ENCODE measurements at regions not wholly inside any gene's neighbourhood (a gene's known extent, or its start where the extent isn't known, plus 50 kb on each side); places are given as distances from the start of the nearest gene placed in this dataset.
A peak's percentile ranks its signal among the peaks of the same experiment; 100 is the strongest.

DNA sequence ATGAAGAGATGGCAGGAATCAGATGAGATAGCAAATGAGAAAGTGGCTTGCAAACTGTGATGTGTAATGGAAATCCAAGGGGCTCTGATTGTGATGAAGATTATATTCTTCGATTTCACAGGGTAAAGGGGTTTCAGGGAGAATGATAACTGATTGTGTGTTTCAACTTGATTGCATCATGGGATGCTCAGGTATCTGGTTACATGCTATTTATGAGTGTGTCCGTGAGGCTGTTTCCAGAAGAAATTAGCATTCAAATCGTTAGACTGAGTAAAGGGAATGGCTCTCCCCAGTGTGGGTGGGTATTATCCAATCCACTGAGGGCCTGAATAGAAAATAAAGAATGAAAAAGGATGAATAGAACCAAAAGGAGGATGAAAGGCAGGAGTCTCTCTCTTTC is 278.7 kb upstream of the LARGE1 start:
- H3K9ac ChIP-seq (ENCODE audit: insufficient read depth, low read depth, low read length): no peak overlapping the region
- no peaks in the 10 kb centered on the region for H3K4me1 ChIP-seq (ENCODE audit: insufficient read depth, low read length)
- ChIA-PET POLR2A (no interaction called here), CTCF (ENCODE audit: low intra/inter-chr PET ratio, low total read pairs) (no interaction called here)
- H4K20me1 ChIP-seq (ENCODE audit: insufficient read depth, low read length): no peaks in the 10 kb centered on the region
- H3K27me3 ChIP-seq (ENCODE audit: control insufficient read depth in 1 of 2, insufficient read depth in 2 of 2, low read length in 2 of 2): no peaks in the 10 kb centered on the region
- no peak overlapping the region for H2AFZ ChIP-seq (ENCODE audit: low read length)
- intact Hi-C loops (cut with micrococcal nuclease; ENCODE audit: unreplicated experiment) (no loop called here), in situ Hi-C loops (cut with HindIII; ENCODE audit: extremely low pct_ligation_motif_present, low pct_unique_long_range_greater_than_20kb) (no loop called here)
- H3K27ac ChIP-seq (ENCODE audit: extremely low read length, insufficient read depth, low read length): no peak overlapping the region
- 0% methylated on average over 3 of the region's 3 CpGs for WGBS (ENCODE audit: low lambda C conversion rate)
- FAIRE-seq (no peak), DNase-seq (ENCODE audit: low spot score) (no peak), ATAC-seq (no peak)
- H3K4me3 ChIP-seq (replicated peaks in 1 of 3; ENCODE audit: insufficient read depth in 1 of 3, low read depth in 2 of 3, low read length in 3 of 3): no peak overlapping the region
- BruUV-seq (replicated peaks): no TSS peak
- H3K79me2 ChIP-seq (ENCODE audit: insufficient read depth, low read length): no peaks in the 10 kb centered on the region
- H3K4me2 ChIP-seq (ENCODE audit: low read depth, low read length): no peak overlapping the region
- no peaks in the 10 kb centered on the region for H3K9me3 ChIP-seq (ENCODE audit: low read length)
- no peaks in the 10 kb centered on the region for H3K36me3 ChIP-seq (replicated peaks in 1 of 2; ENCODE audit: control insufficient read depth in 1 of 2, insufficient read depth in 2 of 2, low read length in 2 of 2)
- TF ChIP-seq CEBPB (IDR thresholded peaks at IDR 0.05; ENCODE audit: borderline replicate concordance, low read depth, low read length) (peak; percentile 41; the same call in 1 of the 2 replicates), ELF4 (CRISPR knock-in tag; IDR thresholded peaks at IDR 0.05; ENCODE audit: borderline replicate concordance) (no peak)

DNA sequence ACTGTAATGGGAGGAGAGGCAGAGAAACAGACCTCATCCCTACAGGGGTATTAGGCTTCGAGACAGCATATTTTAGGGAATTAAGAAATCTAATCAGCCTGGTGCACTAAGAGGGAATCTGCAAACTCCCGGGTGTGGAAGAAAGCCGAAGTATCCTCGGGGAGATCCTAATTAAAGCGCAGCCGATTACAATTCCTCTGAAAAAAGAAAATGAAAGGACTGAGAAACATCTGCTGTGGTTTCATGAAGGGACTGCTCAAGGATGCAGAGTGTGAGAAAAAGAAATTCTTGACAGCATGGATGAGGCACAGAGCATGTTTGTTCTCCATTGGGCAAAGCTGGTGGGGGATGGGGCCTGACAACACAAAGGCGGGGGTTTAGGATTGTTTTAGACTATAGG is 290.0 kb upstream of the LARGE1 start:
- TF ChIP-seq ZNF670 (CRISPR knock-in tag; IDR thresholded peaks at IDR 0.05; ENCODE audit: borderline replicate concordance) (no peak), PITX1 (CRISPR knock-in tag; IDR thresholded peaks at IDR 0.05) (no peak), HCFC1 (IDR thresholded peaks at IDR 0.05; ENCODE audit: low read depth, low read length) (no peak), RARA (CRISPR knock-in tag; IDR thresholded peaks at IDR 0.05) (no peak)
- Histone ChIP-seq H3K9me3 (ENCODE audit: low read length) (peaks cover 3% of the 10 kb centered on the region; the same call in 1 of the 2 replicates), H3K9ac (ENCODE audit: insufficient read depth, low read depth, low read length) (no peak overlapping the region), H3K27me3 (ENCODE audit: control insufficient read depth in 1 of 2, insufficient read depth in 2 of 2, low read length in 2 of 2) (peaks cover 0 to 20% of the 10 kb centered on the region in 2 experiments; a peak in 3 of 5 replicates), H3K79me2 (ENCODE audit: insufficient read depth, low read length) (no peaks in the 10 kb centered on the region), H3K36me3 (replicated peaks in 1 of 2; ENCODE audit: control insufficient read depth in 1 of 2, insufficient read depth in 2 of 2, low read length in 2 of 2) (no peaks in the 10 kb centered on the region), H3K4me3 (replicated peaks in 1 of 3; ENCODE audit: insufficient read depth in 1 of 3, low read depth in 2 of 3, low read length in 3 of 3) (no peak overlapping the region), H2AFZ (ENCODE audit: low read length) (no peak overlapping the region), H4K20me1 (ENCODE audit: insufficient read depth, low read length) (no peaks in the 10 kb centered on the region), H3K4me1 (ENCODE audit: insufficient read depth, low read length) (no peaks in the 10 kb centered on the region), H3K27ac (ENCODE audit: extremely low read length, insufficient read depth, low read length) (no peak overlapping the region), H3K4me2 (ENCODE audit: low read depth, low read length) (no peak overlapping the region)
- WGBS (ENCODE audit: low lambda C conversion rate): under 1% methylated on average over 7 of the region's 7 CpGs
- CTCF ChIA-PET (ENCODE audit: low intra/inter-chr PET ratio, low total read pairs): no interaction called here
- in situ Hi-C loops (cut with HindIII; ENCODE audit: extremely low pct_ligation_motif_present, low pct_unique_long_range_greater_than_20kb): no loop called here
- BruUV-seq (replicated peaks): no TSS peak
- POLR2A ChIA-PET: no interaction called here
- intact Hi-C loops (cut with micrococcal nuclease; ENCODE audit: unreplicated experiment): no loop called here
- ATAC-seq (no peak), DNase-seq (ENCODE audit: low spot score) (no peak), FAIRE-seq (no peak)

Data from HepG2 (cell line).